Endodermal cell (in vitro differentiated cells): ENCODE measurements at regions not wholly inside any gene's neighbourhood (a gene's known extent, or its start where the extent isn't known, plus 50 kb on each side); places are given as distances from the start of the nearest gene placed in this dataset.

Experiments
- DNase-seq: peaks from one replicate; pipeline ENCODE4 v3.0.0-alpha.2; 2017
- H3K27ac ChIP-seq: 2 replicates; pipeline ENCODE4 v1.5.1; 2013; ENCODE audit warnings: mild to moderate bottlenecking, low read depth, low read length, moderate library complexity
- H3K27me3 ChIP-seq: 2 replicates; pipeline ENCODE4 v1.6.1; 2013; ENCODE audit warnings: mild to moderate bottlenecking, low read length, moderate library complexity; ENCODE audit not compliant: insufficient read depth, control insufficient read depth, poor library complexity, severe bottlenecking
- H3K36me3 ChIP-seq: 2 replicates; pipeline ENCODE4 v1.7.0; 2013; ENCODE audit warnings: mild to moderate bottlenecking, low read length, moderate library complexity; ENCODE audit not compliant: control insufficient read depth, insufficient read depth
- H3K4me1 ChIP-seq: one replicate; pipeline ENCODE4 v1.7.0; 2013; ENCODE audit warnings: low read length; ENCODE audit not compliant: control insufficient read depth, insufficient read depth
- H3K4me3 ChIP-seq: 2 replicates; pipeline ENCODE4 v1.5.1; 2013; ENCODE audit warnings: mild to moderate bottlenecking, low read length, moderate library complexity
- H3K9ac ChIP-seq: 2 replicates; pipeline ENCODE4 v1.6.1; 2013; ENCODE audit warnings: mild to moderate bottlenecking, low read length, moderate library complexity; ENCODE audit not compliant: poor library complexity, severe bottlenecking; ENCODE audit errors: extremely low read depth
- H3K9me3 ChIP-seq: 2 replicates; pipeline ENCODE4 v1.6.1; 2013; ENCODE audit warnings: mild to moderate bottlenecking, low read length, moderate library complexity; ENCODE audit not compliant: control insufficient read depth
- H3K27ac Mint-ChIP-seq: 2 replicates; pipeline ENCODE4 v1.8.0; 2020; ENCODE audit warnings: mixed read lengths
- H3K27me3 Mint-ChIP-seq: 2 replicates; pipeline ENCODE4 v1.8.0; 2021; ENCODE audit warnings: mild to moderate bottlenecking, mixed read lengths; ENCODE audit not compliant: insufficient read depth
- H3K36me3 Mint-ChIP-seq: 2 replicates; pipeline ENCODE4 v1.8.0; 2020; ENCODE audit warnings: low read depth, mixed read lengths
- H3K4me1 Mint-ChIP-seq: 2 replicates; pipeline ENCODE4 v1.8.0; 2020; ENCODE audit warnings: mixed read lengths
- H3K4me3 Mint-ChIP-seq: 2 replicates; pipeline ENCODE4 v1.8.0; 2020; ENCODE audit warnings: mild to moderate bottlenecking, moderate library complexity, mixed read lengths
- H3K9me3 Mint-ChIP-seq: 2 replicates; pipeline ENCODE4 v1.8.0; 2020; ENCODE audit warnings: mild to moderate bottlenecking, mixed read lengths
- CTCF ChIP-seq: fragments of 200-600 bp; sonication (generic); conservative IDR thresholded peaks from 2 replicates; pipeline ENCODE4 v1.5.0; 2021; ENCODE audit warnings: antibody characterized with exemption, mild to moderate bottlenecking
- WGBS, 2 experiments: methylation state at CpG; one replicate each; pipeline versions ENCODE4 v1.1.5 to v1.1.7; 2013; ENCODE audit warnings: missing lambda C conversion rate in 2 of 2, mixed read lengths in 1 of 2; ENCODE audit not compliant: insufficient coverage in 1 of 2, insufficient read length in 1 of 2; 5-methylcytosine and 5-hydroxymethylcytosine counted together

DNA sequence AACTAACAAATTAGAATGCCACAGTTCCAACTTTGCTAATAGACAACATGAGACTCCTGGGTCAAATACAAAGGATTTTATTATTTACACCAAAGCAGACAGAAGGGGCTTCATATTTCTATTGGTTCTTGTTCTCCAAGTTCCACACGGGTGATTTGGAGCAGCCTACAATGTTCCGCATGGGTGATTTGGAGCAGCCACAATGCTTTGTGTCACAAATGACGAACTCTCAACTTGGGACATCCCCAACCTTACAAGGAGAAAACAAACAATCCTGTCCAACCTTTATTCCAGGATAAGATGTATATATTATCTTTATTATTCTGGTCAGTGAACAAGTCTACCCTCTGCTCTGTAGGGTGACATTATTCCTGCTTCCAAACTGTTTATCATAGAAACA, 694.3 kb upstream of the MGAT4C start:
- Mint-ChIP-seq H3K9me3 (no peaks in the 10 kb centered on the region), H3K27ac (no peak overlapping the region), H3K4me3 (no peak overlapping the region), H3K27me3 (no peaks in the 10 kb centered on the region), H3K36me3 (no peaks in the 10 kb centered on the region), H3K4me1 (peaks cover 3% of the 10 kb centered on the region)
- Histone ChIP-seq H3K4me1 (no peaks in the 10 kb centered on the region), H3K9ac (no peak overlapping the region), H3K27me3 (no peaks in the 10 kb centered on the region), H3K36me3 (no peaks in the 10 kb centered on the region), H3K27ac (no peak overlapping the region), H3K4me3 (no peak overlapping the region), H3K9me3 (no peaks in the 10 kb centered on the region)
- TF ChIP-seq CTCF, result no peak
- DNase-seq, result no peak
- 80 to 88% methylated on average over 1 to 3 of the region's 3 CpGs for WGBS, 2 experiments

- DNase-seq, result no peak
- Histone ChIP-seq H3K4me3 (no peak overlapping the region), H3K9ac (no peak overlapping the region), H3K9me3 (no peaks in the 10 kb centered on the region), H3K4me1 (no peaks in the 10 kb centered on the region), H3K27me3 (no peaks in the 10 kb centered on the region), H3K36me3 (no peaks in the 10 kb centered on the region), H3K27ac (no peak overlapping the region)
- H3K27ac Mint-ChIP-seq, result no peak overlapping the region
- no peaks in the 10 kb centered on the region for H3K9me3 Mint-ChIP-seq
- H3K4me3 Mint-ChIP-seq, result no peak overlapping the region
- no peaks in the 10 kb centered on the region for H3K36me3 Mint-ChIP-seq
- WGBS, 2 experiments, result 79% methylated on average over 1 of the region's 1 CpG; no CpG with 5 or more reads in 1 of the 2 experiments
- no peaks in the 10 kb centered on the region for H3K27me3 Mint-ChIP-seq
- H3K4me1 Mint-ChIP-seq, result peaks cover 3% of the 10 kb centered on the region
- TF ChIP-seq CTCF, result no peak
Observed at GRCh38 chr12:86950043-86950442, 693.9 kb upstream of the MGAT4C start.

DNA sequence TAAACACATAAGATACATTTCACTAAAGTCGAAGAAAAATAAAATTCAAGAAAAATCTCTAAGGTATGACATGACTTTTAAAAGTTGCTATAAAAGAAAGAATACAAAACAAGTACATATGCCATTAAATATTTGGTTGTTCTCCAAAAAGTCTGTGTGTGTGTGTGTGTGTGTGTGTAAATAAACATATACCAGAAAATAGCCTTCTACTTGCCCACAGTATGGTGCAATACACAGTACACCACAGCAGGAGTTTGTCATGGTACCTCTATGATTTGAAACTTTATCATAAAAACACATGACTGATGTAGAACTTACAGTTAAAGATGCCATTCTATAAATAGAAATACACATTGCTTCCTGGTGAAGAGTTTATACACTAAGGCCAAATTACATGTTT, 692.7 kb upstream of the MGAT4C start:
- Mint-ChIP-seq H3K4me1 (peaks cover 5% of the 10 kb centered on the region), H3K27me3 (no peaks in the 10 kb centered on the region), H3K36me3 (no peaks in the 10 kb centered on the region), H3K9me3 (no peaks in the 10 kb centered on the region), H3K27ac (no peak overlapping the region), H3K4me3 (no peak overlapping the region)
- Histone ChIP-seq H3K4me1 (no peaks in the 10 kb centered on the region), H3K9me3 (no peaks in the 10 kb centered on the region), H3K36me3 (no peaks in the 10 kb centered on the region), H3K27me3 (no peaks in the 10 kb centered on the region), H3K27ac (no peak overlapping the region), H3K9ac (no peak overlapping the region), H3K4me3 (no peak overlapping the region)
- no CpG with 5 or more reads among the region's 1 CpG for WGBS, 2 experiments
- TF ChIP-seq CTCF, result no peak
- DNase-seq, result no peak
